Activated CD4-positive, alpha-beta T cell treated with anti-CD3 and anti-CD28 coated beads, Interleukin-2, amount 50 U/mL, for 48 hours (primary cell): ENCODE measurements at regions not wholly inside any gene's neighbourhood (a gene's known extent, or its start where the extent isn't known, plus 50 kb on each side); places are given as distances from the start of the nearest gene placed in this dataset.
"Not testable (repeated sequence)": the region's sequence is repeated elsewhere in the genome, so short reads cannot be mapped to it uniquely, and the experiment has no call there.

ENCODE experiments used
- DNase-seq, 2 experiments: peaks; one replicate each; pipeline ENCODE4 v3.0.0-alpha.2; 2020

- no peak for DNase-seq
These were observed 256.8 kb upstream of the ZEB2 start for GRCh38 chr2:144776766-144777165.

GRCh38 chr2:144774809-144775208 lies 254.9 kb upstream of the ZEB2 start:
- DNase-seq = no peak

GRCh38 chr2:144771348-144771747 lies 251.4 kb upstream of the ZEB2 start:
- DNase-seq = no peak

- no peak for DNase-seq
These were observed 250.8 kb upstream of the ZEB2 start for GRCh38 chr2:144770616-144771230.

GRCh38 chr2:144760939-144761338 lies 241.0 kb upstream of the ZEB2 start:
- DNase-seq = not testable (repeated sequence)

- no peak for DNase-seq
These were observed 239.8 kb upstream of the ZEB2 start for GRCh38 chr2:144759746-144760145.

GRCh38 chr2:144758196-144758595 lies 238.3 kb upstream of the ZEB2 start:
- DNase-seq = not testable (repeated sequence)

- no peak for DNase-seq
These were observed 233.5 kb upstream of the ZEB2 start for GRCh38 chr2:144753416-144753815.

- no peak for DNase-seq
These were observed 231.4 kb upstream of the ZEB2 start for GRCh38 chr2:144751142-144751905.

- no peak for DNase-seq
These were observed 229.3 kb upstream of the ZEB2 start for GRCh38 chr2:144749188-144749587.

- no peak for DNase-seq
These were observed 228.5 kb upstream of the ZEB2 start for GRCh38 chr2:144748443-144748842.

GRCh38 chr2:144747571-144747970 lies 227.7 kb upstream of the ZEB2 start:
- DNase-seq = no peak

- no peak for DNase-seq
These were observed 225.5 kb upstream of the ZEB2 start for GRCh38 chr2:144745424-144745823.

- no peak for DNase-seq
These were observed 218.8 kb upstream of the ZEB2 start for GRCh38 chr2:144738749-144739148.

- DNase-seq = no peak
These were observed 210.8 kb upstream of the ZEB2 start for GRCh38 chr2:144730711-144731110.

GRCh38 chr2:144724460-144724859 lies 204.5 kb upstream of the ZEB2 start:
- DNase-seq = not testable (repeated sequence)

GRCh38 chr2:144718376-144718775 lies 198.5 kb upstream of the ZEB2 start:
- DNase-seq = no peak

GRCh38 chr2:144715992-144716391 lies 196.1 kb upstream of the ZEB2 start:
- DNase-seq = no peak

GRCh38 chr2:144713410-144713809 lies 193.5 kb upstream of the ZEB2 start:
- DNase-seq = no peak

GRCh38 chr2:144712550-144712940 lies 192.6 kb upstream of the ZEB2 start:
- no peak for DNase-seq

- DNase-seq = no peak
These were observed 192.0 kb upstream of the ZEB2 start for GRCh38 chr2:144711630-144712549.

GRCh38 chr2:144711084-144711483 lies 191.2 kb upstream of the ZEB2 start:
- DNase-seq = no peak

GRCh38 chr2:144708626-144709025 lies 188.7 kb upstream of the ZEB2 start:
- DNase-seq = no peak
